HG03280 (cell line): ENCODE measurements at regions not wholly inside any gene's neighbourhood (a gene's known extent, or its start where the extent isn't known, plus 50 kb on each side); places are given as distances from the start of the nearest gene placed in this dataset.

ENCODE experiments used
- ATAC-seq: cut with Tn5 transposase; IDR thresholded peaks from one replicate; pipeline ENCODE4 v1.9.1; 2021; ENCODE audit warnings: mild to moderate bottlenecking, moderate library complexity; ENCODE audit not compliant: unreplicated experiment

GRCh38 chr5:74918232-74918669 lies 52.1 kb upstream of the FAM169A start:
- no peak for ATAC-seq

- ATAC-seq, result no peak
Measured at GRCh38 chr5:74916831-74917710, 50.9 kb upstream of the FAM169A start.
